ENCODE measurements at regions not wholly inside any gene's neighbourhood (a gene's known extent, or its start where the extent isn't known, plus 50 kb on each side); places are given as distances from the start of the nearest gene placed in this dataset.

DNA sequence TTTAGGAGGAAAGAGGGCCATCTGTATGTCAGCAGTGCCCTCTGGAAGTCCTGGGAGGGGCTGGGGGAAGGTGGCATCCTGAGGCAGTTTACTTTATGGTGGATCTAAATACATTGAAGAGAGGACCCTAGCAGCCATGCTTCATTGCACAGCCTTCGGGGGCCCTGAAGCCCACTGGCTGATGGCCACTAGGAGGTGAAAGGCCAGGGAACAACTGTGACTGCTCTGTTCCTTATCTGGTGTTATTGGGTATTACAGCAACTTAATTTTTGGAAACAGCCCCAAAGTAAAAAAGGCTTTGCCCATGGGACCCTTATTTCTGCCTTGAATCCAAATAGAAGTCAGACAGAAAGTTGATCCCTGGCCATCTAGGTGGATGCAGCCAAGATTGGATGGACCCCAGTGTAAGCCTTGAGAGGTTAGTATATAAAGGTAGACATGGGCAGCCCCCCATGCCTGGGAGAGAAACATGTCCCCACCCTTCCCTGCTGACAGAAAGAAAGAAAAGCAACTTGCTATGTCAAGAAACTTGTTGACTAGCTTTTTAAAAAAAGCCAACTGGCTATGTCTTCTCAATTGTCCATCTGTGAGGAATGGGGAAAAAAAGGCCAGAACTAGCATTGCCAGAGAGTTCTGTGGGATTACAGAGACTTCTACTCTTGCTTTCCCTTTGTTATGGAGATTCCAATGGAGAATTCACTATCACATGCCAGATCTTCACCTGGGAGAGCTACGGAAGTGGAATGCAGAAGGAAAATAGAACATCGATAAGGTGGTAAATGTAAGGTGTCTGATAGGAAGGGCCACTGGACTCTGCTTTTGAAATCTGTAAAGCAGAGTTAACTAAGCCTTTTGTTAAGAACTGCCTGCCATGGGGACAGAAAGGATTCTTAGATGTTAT, 58.6 kb upstream of the OSR1 start:
- DNase-seq = no peak

DNA sequence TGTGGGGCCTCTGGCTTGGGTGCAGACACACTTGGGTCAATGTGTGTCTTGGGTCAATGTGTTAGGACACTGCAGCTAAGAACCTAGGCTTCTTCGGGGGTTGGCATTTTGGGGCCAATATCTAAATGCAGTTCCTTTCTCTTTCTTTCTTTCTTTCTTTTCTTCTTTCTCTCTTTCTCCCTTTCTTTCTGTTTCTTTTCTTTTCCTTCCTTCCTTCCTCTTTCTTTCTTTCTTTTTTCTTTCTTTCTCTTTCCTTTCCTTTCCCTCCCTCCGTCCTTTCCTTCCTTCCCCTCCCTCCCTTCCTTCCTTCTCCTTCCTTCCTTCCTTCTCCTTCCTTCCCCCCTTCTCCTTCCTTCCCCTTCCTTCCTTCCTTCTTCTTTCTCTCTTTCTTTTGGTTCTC, 57.7 kb upstream of the OSR1 start:
- DNase-seq = no peak

DNA sequence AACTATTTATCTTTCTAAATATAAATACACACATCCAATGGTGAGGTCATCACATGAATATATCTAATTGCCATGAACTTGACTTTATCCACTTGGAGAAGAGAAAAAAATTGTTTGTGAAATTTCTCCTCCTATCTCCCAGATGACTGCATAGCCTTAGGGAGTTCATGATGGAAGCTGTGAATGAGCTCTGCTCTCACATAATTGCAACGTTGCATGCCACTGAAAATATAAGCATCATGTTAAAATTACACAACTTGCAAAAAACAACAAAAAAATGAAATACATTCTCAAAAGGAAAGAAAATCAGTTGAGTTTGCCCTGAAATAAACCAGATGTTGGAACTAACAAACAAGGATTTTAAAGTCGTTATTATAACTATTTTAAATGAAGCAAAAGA, 50.6 kb upstream of the OSR1 start:
- no peak for DNase-seq

DNA sequence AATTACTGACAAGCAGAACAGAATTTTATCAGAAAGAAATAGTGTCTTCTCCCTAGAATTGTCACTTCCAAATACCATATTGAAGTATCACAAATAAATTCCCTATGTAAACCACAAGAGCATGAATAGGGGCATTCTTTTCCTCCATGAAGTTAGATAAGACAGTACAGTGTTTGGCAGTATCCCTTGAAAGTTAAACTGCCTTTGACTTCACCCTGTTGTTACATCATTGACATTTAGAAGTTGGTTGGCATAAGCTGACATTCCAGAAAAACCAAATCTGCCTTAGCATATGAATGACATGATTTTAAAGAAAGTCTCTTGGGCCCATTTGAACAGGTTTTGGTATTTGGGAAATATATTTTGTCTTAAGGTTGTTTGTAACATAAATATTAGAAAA, 50.2 kb upstream of the OSR1 start:
- DNase-seq = no peak
